ENCODE measurements at regions not wholly inside any gene's neighbourhood (a gene's known extent, or its start where the extent isn't known, plus 50 kb on each side); places are given as distances from the start of the nearest gene placed in this dataset.

- ChIA-PET POLR2A (no interaction called here), CTCF (no interaction called here)
- Histone ChIP-seq H3K9me3 (ENCODE audit: control insufficient read depth, insufficient read depth, low read length) (no peaks in the 10 kb centered on the region), H3K4me3 (ENCODE audit: low read depth, low read length) (no peak overlapping the region), H3K27ac (ENCODE audit: low read depth, low read length) (no peak overlapping the region), H3K27me3 (ENCODE audit: control insufficient read depth, insufficient read depth, low read length) (no peaks in the 10 kb centered on the region)
- no peak for DNase-seq (ENCODE audit: low read depth, low spot score)
- no peak for TF ChIP-seq CTCF (IDR thresholded peaks at IDR 0.05; ENCODE audit: low read depth, low read length)
These were observed 223.4 kb downstream of the COX7C start for GRCh38 chr5:86841000-86841644.

- H3K27ac ChIP-seq (ENCODE audit: low read depth, low read length) = no peak overlapping the region
- H3K4me3 ChIP-seq (ENCODE audit: low read depth, low read length) = no peak overlapping the region
- H3K9me3 ChIP-seq (ENCODE audit: control insufficient read depth, insufficient read depth, low read length) = no peaks in the 10 kb centered on the region
- DNase-seq (ENCODE audit: low read depth, low spot score) = no peak
- ChIA-PET CTCF (no interaction called here), POLR2A (no interaction called here)
- TF ChIP-seq CTCF (IDR thresholded peaks at IDR 0.05; ENCODE audit: low read depth, low read length) = no peak
- no peaks in the 10 kb centered on the region for H3K27me3 ChIP-seq (ENCODE audit: control insufficient read depth, insufficient read depth, low read length)
These were observed 240.7 kb downstream of the COX7C start for GRCh38 chr5:86858442-86858841.

GRCh38 chr5:86861512-86861911 is 243.8 kb downstream of the COX7C start:
- Histone ChIP-seq H3K27ac (ENCODE audit: low read depth, low read length) (no peak overlapping the region), H3K27me3 (ENCODE audit: control insufficient read depth, insufficient read depth, low read length) (no peaks in the 10 kb centered on the region), H3K9me3 (ENCODE audit: control insufficient read depth, insufficient read depth, low read length) (no peaks in the 10 kb centered on the region), H3K4me3 (ENCODE audit: low read depth, low read length) (no peak overlapping the region)
- no peak for TF ChIP-seq CTCF (IDR thresholded peaks at IDR 0.05; ENCODE audit: low read depth, low read length)
- ChIA-PET POLR2A (no interaction called here), CTCF (no interaction called here)
- no peak for DNase-seq (ENCODE audit: low read depth, low spot score)

- H3K27ac ChIP-seq (ENCODE audit: low read depth, low read length) = no peak overlapping the region
- no peaks in the 10 kb centered on the region for H3K9me3 ChIP-seq (ENCODE audit: control insufficient read depth, insufficient read depth, low read length)
- H3K4me3 ChIP-seq (ENCODE audit: low read depth, low read length) = no peak overlapping the region
- CTCF ChIA-PET = no interaction called here
- POLR2A ChIA-PET = no interaction called here
- no peak for DNase-seq (ENCODE audit: low read depth, low spot score)
- no peak for TF ChIP-seq CTCF (IDR thresholded peaks at IDR 0.05; ENCODE audit: low read depth, low read length)
- H3K27me3 ChIP-seq (ENCODE audit: control insufficient read depth, insufficient read depth, low read length) = no peaks in the 10 kb centered on the region
These were observed 244.4 kb downstream of the COX7C start for GRCh38 chr5:86862093-86862492.

- POLR2A ChIA-PET = no interaction called here
- DNase-seq (ENCODE audit: low read depth, low spot score) = no peak
- H3K9me3 ChIP-seq (ENCODE audit: control insufficient read depth, insufficient read depth, low read length) = no peaks in the 10 kb centered on the region
- no peak overlapping the region for H3K4me3 ChIP-seq (ENCODE audit: low read depth, low read length)
- no peak overlapping the region for H3K27ac ChIP-seq (ENCODE audit: low read depth, low read length)
- H3K27me3 ChIP-seq (ENCODE audit: control insufficient read depth, insufficient read depth, low read length) = no peaks in the 10 kb centered on the region
- no peak for TF ChIP-seq CTCF (IDR thresholded peaks at IDR 0.05; ENCODE audit: low read depth, low read length)
- CTCF ChIA-PET = interaction anchor here (0.8 kb wide), 1 partner anchor 17 kb away, joined by 3 read pairs; no protein-coding TSS in a partner anchor
These were observed 246.3 kb downstream of the COX7C start for GRCh38 chr5:86864051-86864450.
